ENCODE measurements at regions not wholly inside any gene's neighbourhood (a gene's known extent, or its start where the extent isn't known, plus 50 kb on each side); places are given as distances from the start of the nearest gene placed in this dataset.

DNA sequence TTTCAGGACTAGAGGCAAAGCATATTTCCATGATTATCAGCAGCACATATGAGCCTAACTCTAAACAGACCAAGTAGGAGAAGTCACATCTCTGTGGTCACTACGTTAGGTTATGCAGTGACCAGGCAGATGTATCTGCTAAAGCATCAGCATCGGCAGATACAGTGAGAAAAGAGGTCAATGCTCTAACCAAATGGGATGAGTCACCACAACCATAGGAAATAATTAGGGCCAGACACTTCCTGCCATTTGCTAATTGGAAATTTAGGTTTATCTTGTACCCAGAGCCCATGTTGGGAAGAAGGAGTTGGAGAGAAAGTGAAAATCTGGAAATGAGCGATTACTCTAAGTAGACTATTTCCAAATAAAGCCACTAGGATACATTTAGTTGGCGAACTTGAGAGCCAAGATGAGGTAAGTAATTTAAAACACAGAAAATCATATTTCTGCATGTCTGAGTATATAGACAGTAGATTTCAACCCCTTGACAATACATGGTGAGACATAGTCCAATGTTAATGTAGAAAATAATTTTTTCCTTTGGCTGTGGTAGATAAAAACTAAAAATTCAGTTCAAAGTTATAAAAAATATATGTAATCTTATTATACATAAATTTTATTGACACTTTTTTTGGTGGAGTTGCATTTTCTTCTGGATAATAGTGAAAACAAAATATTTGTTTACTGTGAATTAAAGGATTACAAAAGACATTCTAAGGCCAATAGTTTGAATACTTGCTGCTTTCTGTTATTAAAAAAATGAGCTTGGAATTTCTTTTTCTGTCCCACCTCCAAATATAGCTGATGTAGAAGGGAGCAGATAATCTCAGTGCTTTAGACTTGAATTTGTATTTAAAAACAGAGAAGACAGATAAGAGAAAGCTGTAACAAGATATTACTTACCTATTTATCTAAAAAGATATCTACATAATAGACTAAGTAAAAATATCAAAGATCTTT lies 104.4 kb upstream of the CSNK1A1L start:
- no peak overlapping the region for H3K4me3 ChIP-seq (ENCODE audit: control insufficient read depth, low read depth, low read length)
- peak; percentile 48 for DNase-seq (ENCODE audit: low read depth)
- TF ChIP-seq, protein P1, sequence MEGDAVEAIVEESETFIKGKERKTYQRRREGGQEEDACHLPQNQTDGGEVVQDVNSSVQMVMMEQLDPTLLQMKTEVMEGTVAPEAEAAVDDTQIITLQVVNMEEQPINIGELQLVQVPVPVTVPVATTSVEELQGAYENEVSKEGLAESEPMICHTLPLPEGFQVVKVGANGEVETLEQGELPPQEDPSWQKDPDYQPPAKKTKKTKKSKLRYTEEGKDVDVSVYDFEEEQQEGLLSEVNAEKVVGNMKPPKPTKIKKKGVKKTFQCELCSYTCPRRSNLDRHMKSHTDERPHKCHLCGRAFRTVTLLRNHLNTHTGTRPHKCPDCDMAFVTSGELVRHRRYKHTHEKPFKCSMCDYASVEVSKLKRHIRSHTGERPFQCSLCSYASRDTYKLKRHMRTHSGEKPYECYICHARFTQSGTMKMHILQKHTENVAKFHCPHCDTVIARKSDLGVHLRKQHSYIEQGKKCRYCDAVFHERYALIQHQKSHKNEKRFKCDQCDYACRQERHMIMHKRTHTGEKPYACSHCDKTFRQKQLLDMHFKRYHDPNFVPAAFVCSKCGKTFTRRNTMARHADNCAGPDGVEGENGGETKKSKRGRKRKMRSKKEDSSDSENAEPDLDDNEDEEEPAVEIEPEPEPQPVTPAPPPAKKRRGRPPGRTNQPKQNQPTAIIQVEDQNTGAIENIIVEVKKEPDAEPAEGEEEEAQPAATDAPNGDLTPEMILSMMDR (conservative IDR thresholded peaks at IDR 0.05; ENCODE audit: control insufficient read depth, insufficient read depth, low read depth, low read length) = no peak

DNA sequence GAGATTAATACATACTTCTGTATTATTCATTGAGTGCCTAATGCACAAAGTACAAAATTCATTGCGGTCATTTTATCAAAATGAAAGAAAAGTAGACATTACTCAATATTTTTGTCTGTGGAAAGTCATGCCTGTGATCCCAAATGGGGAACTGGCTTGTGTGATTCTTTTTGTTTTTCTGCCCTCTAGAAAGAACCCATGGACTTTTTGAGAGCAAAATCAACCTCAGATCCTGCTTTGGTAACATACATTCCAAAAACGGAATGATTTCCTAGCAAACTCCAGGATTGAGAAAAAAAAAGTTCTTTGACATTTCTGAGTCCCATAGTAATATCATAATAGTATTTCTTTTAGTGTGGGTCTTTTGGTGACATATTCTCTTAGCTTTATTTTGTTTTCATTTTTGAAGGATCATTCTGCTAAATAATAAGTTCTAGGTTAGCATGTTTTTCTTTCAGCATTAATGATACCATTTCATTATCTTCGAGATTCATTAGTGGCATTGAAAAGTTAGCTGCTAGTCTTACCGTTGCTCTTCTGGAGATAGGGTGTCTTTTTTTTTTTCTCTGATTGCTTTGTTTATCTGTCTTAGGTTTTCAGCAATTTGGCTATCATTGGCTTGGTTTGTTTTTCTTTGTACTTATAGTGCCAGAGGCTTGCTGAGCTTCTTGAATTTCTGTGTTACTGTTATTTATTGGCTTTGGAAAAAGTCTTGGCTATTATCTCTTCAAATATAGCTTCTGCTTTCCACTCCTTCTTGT lies 102.4 kb upstream of the CSNK1A1L start:
- no peak overlapping the region for H3K4me3 ChIP-seq (ENCODE audit: control insufficient read depth, low read depth, low read length)
- no peak for DNase-seq (ENCODE audit: low read depth)
- TF ChIP-seq, protein P1 (conservative IDR thresholded peaks at IDR 0.05; ENCODE audit: control insufficient read depth, insufficient read depth, low read depth, low read length) = no peak

DNA sequence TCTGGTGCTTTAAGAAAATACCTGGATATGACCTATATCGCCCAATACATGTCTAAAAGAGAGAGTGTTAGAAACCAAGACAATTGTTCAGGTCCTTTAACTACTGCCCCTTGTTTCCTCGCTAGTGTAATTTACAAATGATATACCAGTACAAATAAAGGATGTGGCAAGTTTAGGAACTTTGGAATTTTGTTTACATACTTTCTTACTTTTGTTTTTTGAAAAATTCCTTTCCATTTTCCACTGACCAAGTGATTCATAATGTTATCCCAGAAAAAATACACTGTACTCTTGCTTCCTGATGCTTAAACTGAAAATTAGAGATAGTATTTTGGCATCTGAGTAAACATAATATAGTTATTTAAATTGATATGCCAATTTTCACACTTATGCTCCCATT lies 96.8 kb upstream of the CSNK1A1L start:
- no peak for DNase-seq (ENCODE audit: low read depth)
- TF ChIP-seq, protein P1 (conservative IDR thresholded peaks at IDR 0.05; ENCODE audit: control insufficient read depth, insufficient read depth, low read depth, low read length) = no peak
- no peak overlapping the region for H3K4me3 ChIP-seq (ENCODE audit: control insufficient read depth, low read depth, low read length)

DNA sequence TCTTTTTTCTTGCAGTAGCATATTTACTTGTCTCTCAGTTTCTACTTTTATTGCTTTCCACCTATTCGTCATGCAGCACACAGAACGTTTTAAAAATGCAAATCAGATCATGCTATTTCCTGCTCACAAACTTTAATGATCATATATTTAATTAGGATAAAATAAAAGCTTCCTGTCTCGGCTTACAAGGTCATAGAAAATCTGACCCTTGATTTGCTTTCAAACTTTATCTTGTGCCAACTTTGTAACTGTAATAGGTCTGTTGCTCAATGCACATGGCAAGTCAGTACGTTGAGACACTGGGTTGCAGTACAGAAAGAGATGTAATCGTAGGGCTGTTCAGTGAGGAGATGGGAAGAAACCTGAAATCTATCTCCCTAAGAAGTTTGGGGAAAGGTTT lies 95.6 kb upstream of the CSNK1A1L start:
- TF ChIP-seq, protein P1 (conservative IDR thresholded peaks at IDR 0.05; ENCODE audit: control insufficient read depth, insufficient read depth, low read depth, low read length) = no peak
- H3K4me3 ChIP-seq (ENCODE audit: control insufficient read depth, low read depth, low read length) = no peak overlapping the region
- no peak for DNase-seq (ENCODE audit: low read depth)

DNA sequence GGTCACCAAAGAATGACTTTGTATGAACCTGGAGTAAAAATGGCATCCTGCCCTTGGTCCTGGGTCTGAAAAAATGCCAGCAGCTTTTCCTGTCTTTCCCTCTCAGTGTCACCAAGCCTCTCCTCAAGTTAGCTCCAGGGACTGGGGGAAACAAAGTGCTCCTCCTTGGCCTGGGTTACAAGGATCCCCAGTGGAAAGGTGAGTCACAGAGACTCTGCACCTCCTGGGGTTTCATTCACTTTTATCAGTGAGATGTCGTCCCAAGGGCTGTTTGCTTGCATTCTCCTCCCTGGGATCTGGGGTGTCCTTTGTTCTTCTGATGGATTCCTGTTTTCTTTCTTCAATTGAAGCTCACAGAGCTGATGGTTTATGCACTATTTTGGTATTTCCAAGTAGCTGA lies 93.2 kb upstream of the CSNK1A1L start:
- TF ChIP-seq, protein P1 (conservative IDR thresholded peaks at IDR 0.05; ENCODE audit: control insufficient read depth, insufficient read depth, low read depth, low read length) = no peak
- no peak for DNase-seq (ENCODE audit: low read depth)
- H3K4me3 ChIP-seq (ENCODE audit: control insufficient read depth, low read depth, low read length) = no peak overlapping the region

DNA sequence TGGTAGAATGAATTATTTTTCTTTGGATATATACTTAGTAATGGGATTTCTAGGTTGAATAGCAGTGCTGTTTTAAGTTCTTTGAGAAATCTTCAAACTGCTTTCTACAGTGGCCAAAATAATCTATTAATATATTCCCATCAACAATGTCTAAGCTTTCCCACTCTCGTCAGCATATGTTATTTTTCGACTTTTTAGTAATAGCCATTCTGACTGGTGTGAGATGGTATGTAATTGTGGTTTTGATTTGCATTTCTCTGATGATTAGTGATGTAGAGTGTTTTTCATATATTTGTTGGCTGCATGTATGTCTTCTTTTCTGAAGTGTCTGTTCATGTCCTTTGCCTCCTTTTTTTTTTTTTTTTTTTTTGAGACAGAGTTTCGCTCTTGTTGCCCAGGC lies 90.2 kb upstream of the CSNK1A1L start:
- TF ChIP-seq, protein P1 (conservative IDR thresholded peaks at IDR 0.05; ENCODE audit: control insufficient read depth, insufficient read depth, low read depth, low read length) = no peak
- no peak for DNase-seq (ENCODE audit: low read depth)
- no peak overlapping the region for H3K4me3 ChIP-seq (ENCODE audit: control insufficient read depth, low read depth, low read length)

All from fibroblast of mammary gland (primary cell).